OCI-LY1 (cell line): ENCODE measurements at regions not wholly inside any gene's neighbourhood (a gene's known extent, or its start where the extent isn't known, plus 50 kb on each side); places are given as distances from the start of the nearest gene placed in this dataset.

ENCODE experiments used
- H2AFZ ChIP-seq: fragments of 200-600 bp; sonication (generic), shearing (Covaris generic); 2 replicates; pipeline ENCODE4 v1.6.0; 2014; ENCODE audit warnings: antibody characterized with exemption, mild to moderate bottlenecking, low read length
- H3F3A ChIP-seq: fragments of 200-600 bp; sonication (generic), shearing (Covaris generic); 2 replicates; pipeline ENCODE4 v1.6.0; 2014; ENCODE audit warnings: mild to moderate bottlenecking, antibody characterized with exemption, low read length, moderate library complexity; ENCODE audit not compliant: insufficient read depth
- H3K27ac ChIP-seq: fragments of 200-600 bp; sonication (generic); 2 replicates; pipeline ENCODE4 v1.5.1; 2014; ENCODE audit warnings: low read length, mixed run types, mild to moderate bottlenecking, low read depth; ENCODE audit not compliant: poor library complexity, severe bottlenecking
- H3K27me3 ChIP-seq: fragments of 200-600 bp; sonication (generic); 2 replicates; pipeline ENCODE4 v1.6.0; 2014; ENCODE audit warnings: antibody characterized with exemption, mild to moderate bottlenecking, low read length, moderate library complexity; ENCODE audit not compliant: insufficient read depth
- H3K36me3 ChIP-seq: fragments of 200-600 bp; sonication (generic); 2 replicates; pipeline ENCODE4 v1.6.1; 2014; ENCODE audit warnings: mild to moderate bottlenecking, antibody characterized with exemption, low read length, moderate library complexity, mixed read lengths; ENCODE audit not compliant: insufficient read depth
- H3K4me1 ChIP-seq: fragments of 200-600 bp; sonication (generic); 2 replicates; pipeline ENCODE4 v1.5.1; 2014; ENCODE audit warnings: mild to moderate bottlenecking, low read length, moderate library complexity; ENCODE audit not compliant: insufficient read depth, severe bottlenecking
- H3K4me2 ChIP-seq: fragments of 200-600 bp; sonication (generic), shearing (Covaris generic); 2 replicates; pipeline ENCODE4 v1.6.1; 2014; ENCODE audit warnings: low read length
- H3K4me3 ChIP-seq: fragments of 200-600 bp; sonication (generic); 2 replicates; pipeline ENCODE4 v1.5.1; 2014; ENCODE audit warnings: low read length, low read depth, mild to moderate bottlenecking, mixed read lengths; ENCODE audit not compliant: poor library complexity, severe bottlenecking
- H3K79me2 ChIP-seq: fragments of 200-600 bp; shearing (Covaris generic); 2 replicates; pipeline ENCODE4 v1.6.1; 2016; ENCODE audit warnings: mixed run types, low read length, mixed read lengths; ENCODE audit not compliant: insufficient read depth
- H3K9ac ChIP-seq: fragments of 200-600 bp; sonication (generic), shearing (Covaris generic); 2 replicates; pipeline ENCODE4 v1.6.1; 2014; ENCODE audit warnings: mild to moderate bottlenecking, low read length, mixed read lengths
- H3K9me2 ChIP-seq: fragments of 200-600 bp; sonication (generic), shearing (Covaris generic); 2 replicates; pipeline ENCODE4 v1.6.1; 2014; ENCODE audit warnings: low read depth, mild to moderate bottlenecking, low read length, mixed read lengths
- H3K9me3 ChIP-seq: fragments of 200-600 bp; shearing (Covaris generic); 2 replicates; pipeline ENCODE4 v1.6.1; 2014; ENCODE audit warnings: low read length, mixed read lengths
- H4K20me1 ChIP-seq: fragments of 200-600 bp; sonication (generic), shearing (Covaris generic); 2 replicates; pipeline ENCODE4 v1.6.0; 2016; ENCODE audit warnings: mild to moderate bottlenecking, low read length; ENCODE audit not compliant: insufficient read depth
- CTCF ChIP-seq: fragments of 200-600 bp; sonication (generic), shearing (Covaris generic); IDR thresholded peaks from 2 replicates; pipeline ENCODE4 v1.5.1; 2017; ENCODE audit warnings: mild to moderate bottlenecking, antibody characterized with exemption, low read length, moderate library complexity, mixed read lengths
- EZH2 ChIP-seq: fragments of 200-600 bp; sonication (generic), shearing (Covaris generic); IDR thresholded peaks from 2 replicates; pipeline ENCODE4 v1.8.0; 2017; ENCODE audit warnings: borderline replicate concordance, mixed run types, mild to moderate bottlenecking, antibody characterized with exemption, low read length, moderate library complexity, mixed read lengths

- Histone ChIP-seq H3K9ac (no peak overlapping the region), H3K4me3 (no peak overlapping the region), H3K4me1 (no peaks in the 10 kb centered on the region), H3K79me2 (no peaks in the 10 kb centered on the region), H3K27ac (no peak overlapping the region), H3K27me3 (no peaks in the 10 kb centered on the region), H3K9me3 (no peaks in the 10 kb centered on the region), H4K20me1 (no peaks in the 10 kb centered on the region), H3K9me2 (no peaks in the 10 kb centered on the region), H2AFZ (no peak overlapping the region), H3K4me2 (no peak overlapping the region), H3K36me3 (no peaks in the 10 kb centered on the region), H3F3A (no peaks in the 10 kb centered on the region)
- TF ChIP-seq CTCF, result no peak
- TF ChIP-seq EZH2, result no peak
Measured at GRCh38 chr1:197845886-197846285, 56.5 kb upstream of the C1orf53 start.

GRCh38 chr1:197844651-197845050 is 57.8 kb upstream of the C1orf53 start:
- Histone ChIP-seq H3K9me2 (no peaks in the 10 kb centered on the region), H3K27me3 (no peaks in the 10 kb centered on the region), H3K4me2 (no peak overlapping the region), H3K4me3 (no peak overlapping the region), H3K4me1 (no peaks in the 10 kb centered on the region), H2AFZ (no peak overlapping the region), H3K9ac (no peak overlapping the region), H3K79me2 (no peaks in the 10 kb centered on the region), H3K9me3 (no peaks in the 10 kb centered on the region), H4K20me1 (no peaks in the 10 kb centered on the region), H3K27ac (no peak overlapping the region), H3F3A (no peaks in the 10 kb centered on the region), H3K36me3 (no peaks in the 10 kb centered on the region)
- TF ChIP-seq EZH2, result no peak
- no peak for TF ChIP-seq CTCF

GRCh38 chr1:197843401-197843800 is 59.0 kb upstream of the C1orf53 start:
- H3K4me2 ChIP-seq, result no peak overlapping the region

More at GRCh38 chr1:197843401-197843800, 59.0 kb upstream of the C1orf53 start:
- Histone ChIP-seq H3K27me3 (no peaks in the 10 kb centered on the region), H3F3A (no peaks in the 10 kb centered on the region), H3K9me2 (no peaks in the 10 kb centered on the region), H3K79me2 (no peaks in the 10 kb centered on the region), H4K20me1 (no peaks in the 10 kb centered on the region), H3K36me3 (no peaks in the 10 kb centered on the region), H3K9me3 (no peaks in the 10 kb centered on the region), H3K27ac (no peak overlapping the region), H3K4me3 (no peak overlapping the region), H3K4me1 (no peaks in the 10 kb centered on the region), H3K9ac (no peak overlapping the region), H2AFZ (no peak overlapping the region)
- TF ChIP-seq CTCF (no peak), EZH2 (no peak)
